GM12891 (cell line): ENCODE measurements at regions not wholly inside any gene's neighbourhood (a gene's known extent, or its start where the extent isn't known, plus 50 kb on each side); places are given as distances from the start of the nearest gene placed in this dataset.

Experiments used
- DNase-seq: peaks from one replicate; pipeline ENCODE4 v3.0.0; 2011; ENCODE audit warnings: low spot score; ENCODE audit not compliant: insufficient read length
- FAIRE-seq: peaks from 2 replicates; lab custom pipeline; 2011; peaks lifted over from hg19 to GRCh38; lab: Jason Lieb, UNC
- PAX5 ChIP-seq: IDR thresholded peaks from 2 replicates; pipeline ENCODE4 v1.6.1; 2011; ENCODE audit warnings: low read length, moderate library complexity, mild to moderate bottlenecking; ENCODE audit not compliant: insufficient read depth, severe bottlenecking
- POLR2A ChIP-seq: IDR thresholded peaks from 2 replicates; pipeline ENCODE4 v1.6.1; 2011; ENCODE audit warnings: low read depth, low read length, control low read depth
- POLR2AphosphoS5 ChIP-seq: IDR thresholded peaks from 2 replicates; pipeline ENCODE4 v1.6.1; 2011; ENCODE audit warnings: low read depth, low read length, control low read depth
- POU2F2 ChIP-seq: IDR thresholded peaks from 2 replicates; pipeline ENCODE4 v1.6.1; 2011; ENCODE audit warnings: low read depth, mild to moderate bottlenecking, control low read depth, low read length, moderate library complexity
- SPI1 ChIP-seq: IDR thresholded peaks from 2 replicates; pipeline ENCODE4 v1.6.1; 2011; ENCODE audit warnings: low read depth, low read length, control low read depth
- TAF1 ChIP-seq: IDR thresholded peaks from 2 replicates; pipeline ENCODE4 v1.6.1; 2011; ENCODE audit warnings: low read depth, low read length, control low read depth

- no peak for DNase-seq
- TF ChIP-seq SPI1 (no peak), POLR2AphosphoS5 (no peak), PAX5 (no peak)
- FAIRE-seq, result no peak
Measured at GRCh38 chr20:1718604-1719384, 61.2 kb upstream of the SIRPG start.

DNA sequence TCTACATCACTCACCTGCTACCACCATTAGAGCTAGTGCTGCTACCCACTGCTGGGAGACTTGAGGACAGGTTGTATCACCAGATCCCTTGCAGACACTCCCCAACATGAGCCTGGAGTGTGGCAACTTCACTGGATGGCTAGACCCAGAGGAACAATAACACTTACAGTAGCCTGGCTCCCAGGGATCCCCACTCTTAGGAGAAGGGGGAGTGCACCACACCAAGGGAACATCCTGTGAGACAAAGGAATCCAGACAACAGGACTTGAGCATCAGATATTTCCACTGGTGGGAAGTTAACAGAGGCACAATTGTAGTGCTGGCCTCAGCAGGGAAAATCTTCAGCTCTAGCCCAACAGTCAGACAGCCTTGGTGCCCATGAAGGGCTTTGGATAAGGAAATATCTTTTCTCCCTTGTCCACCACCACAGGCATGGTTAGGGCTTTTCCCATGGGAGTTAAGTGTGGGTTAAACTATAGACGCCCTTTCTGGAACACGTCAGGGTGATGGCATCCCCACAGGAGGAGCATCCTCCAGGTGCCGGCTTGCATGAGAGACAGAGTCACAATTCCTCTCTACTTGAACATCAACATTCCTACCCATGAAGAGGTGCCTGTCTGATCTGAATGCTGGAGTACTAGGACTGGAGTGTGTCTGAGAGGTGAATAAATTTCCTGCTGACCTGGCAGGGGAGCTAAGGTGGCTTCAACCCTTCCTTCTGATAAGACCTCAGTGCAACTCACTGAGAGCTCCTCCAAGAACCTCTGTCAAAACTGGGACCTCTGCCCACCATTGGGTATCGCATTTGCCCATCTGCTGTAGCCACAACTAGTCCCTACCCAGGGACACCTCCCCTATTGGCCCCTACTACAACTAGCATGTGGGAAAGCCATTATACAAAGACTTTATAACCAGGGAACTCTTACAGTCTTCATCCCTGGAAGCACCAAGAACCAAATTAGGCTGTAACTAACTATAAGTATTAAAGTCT lies 55.4 kb upstream of the SIRPG start:
- no peak for DNase-seq
- TF ChIP-seq SPI1, result no peak
- no peak for TF ChIP-seq TAF1
- TF ChIP-seq POU2F2, result no peak
- no peak for TF ChIP-seq POLR2A
- no peak for TF ChIP-seq POLR2AphosphoS5
- no peak for TF ChIP-seq PAX5
- no peak for FAIRE-seq

GRCh38 chr20:1711826-1712601 lies 54.4 kb upstream of the SIRPG start:
- FAIRE-seq (no peak), DNase-seq (no peak)
- no peak for TF ChIP-seq POLR2A

DNA sequence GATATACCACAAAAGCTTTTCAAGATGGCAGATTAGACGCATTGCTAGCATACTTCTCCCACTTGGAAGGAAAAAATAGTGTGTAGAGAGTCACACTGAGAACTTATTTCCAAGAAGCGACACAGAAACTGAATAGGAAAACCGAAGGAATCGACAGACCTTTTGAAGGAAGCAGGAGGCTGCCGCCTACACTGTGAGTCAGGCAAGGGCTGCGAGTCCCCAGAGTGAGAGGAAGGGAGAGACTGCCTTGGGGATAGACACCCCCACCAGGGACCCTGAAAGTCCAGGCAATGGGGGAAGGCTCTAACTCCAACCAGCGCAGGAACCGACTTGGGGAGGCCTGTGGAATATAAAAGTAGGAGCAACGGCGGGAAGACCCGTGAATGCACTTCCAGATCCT lies 53.7 kb upstream of the SIRPG start:
- TF ChIP-seq POLR2A, result no peak
- no peak for TF ChIP-seq TAF1
- no peak for TF ChIP-seq POU2F2
- TF ChIP-seq POLR2AphosphoS5, result no peak
- no peak for TF ChIP-seq PAX5
- TF ChIP-seq SPI1, result no peak
- FAIRE-seq (no peak), DNase-seq (no peak)

- FAIRE-seq (no peak), DNase-seq (no peak)
- no peak for TF ChIP-seq TAF1
- TF ChIP-seq POLR2A, result no peak
- TF ChIP-seq POLR2AphosphoS5, result no peak
- TF ChIP-seq POU2F2, result no peak
- TF ChIP-seq SPI1, result no peak
- TF ChIP-seq PAX5, result no peak
Measured at GRCh38 chr20:1710484-1710883, 52.9 kb upstream of the SIRPG start.

DNA sequence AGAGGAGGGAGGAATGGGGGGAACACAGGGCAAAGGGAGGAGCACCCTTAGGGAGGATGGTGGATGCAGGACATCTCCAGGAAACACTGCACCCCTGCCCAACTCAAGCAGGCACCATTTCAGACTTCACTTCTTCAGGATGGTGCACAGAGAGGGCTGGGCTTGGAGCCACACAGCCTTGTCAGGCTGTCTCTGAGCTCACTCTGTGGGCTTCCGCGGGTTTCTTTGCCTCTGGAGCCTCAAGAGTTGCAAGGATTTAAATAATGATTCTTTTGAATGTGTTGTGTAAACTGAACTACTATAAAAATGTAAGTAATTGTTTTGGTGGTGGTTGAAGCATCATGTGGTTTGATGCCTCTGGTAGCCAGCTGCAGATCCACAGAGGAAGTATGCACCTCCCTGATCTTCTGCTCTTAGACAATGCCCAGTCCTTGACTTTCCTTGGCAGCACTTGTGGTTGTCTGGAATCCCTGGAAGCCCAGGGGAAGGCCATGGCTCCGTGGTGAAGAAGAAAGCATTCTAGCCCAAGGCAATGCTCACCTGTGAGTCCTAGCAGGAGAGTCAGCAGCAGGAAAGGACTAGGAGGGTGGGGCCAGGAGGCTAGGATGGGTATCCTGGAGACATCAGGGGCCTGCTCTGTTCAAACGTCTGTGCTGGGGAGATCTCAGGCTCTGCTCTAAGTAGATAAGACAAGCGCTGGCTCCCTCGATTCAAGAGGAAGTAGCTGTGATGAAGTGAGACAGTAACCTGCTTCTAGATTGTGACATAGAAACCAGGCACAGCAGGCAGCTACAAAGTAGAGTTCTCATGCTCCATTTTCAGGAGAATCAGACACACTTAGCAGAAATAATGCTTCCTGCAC lies 50.2 kb upstream of the SIRPG start:
- no peak for TF ChIP-seq TAF1
- no peak for TF ChIP-seq SPI1
- no peak for TF ChIP-seq POLR2A
- no peak for TF ChIP-seq PAX5
- no peak for TF ChIP-seq POLR2AphosphoS5
- no peak for TF ChIP-seq POU2F2
- no peak for FAIRE-seq

More for the DNA sequence above, 50.2 kb upstream of the SIRPG start:
- DNase-seq, result no peak
